RWPE2 (cell line): ENCODE measurements at regions not wholly inside any gene's neighbourhood (a gene's known extent, or its start where the extent isn't known, plus 50 kb on each side); places are given as distances from the start of the nearest gene placed in this dataset.

ENCODE experiments used
- ATAC-seq: fragments of 200-7000 bp; cut with Tn5 transposase; 3 replicates; pipeline ENCODE4 v1.9.1; 2021; ENCODE audit warnings: low read depth
- DNase-seq: peaks from one replicate; pipeline ENCODE4 v3.0.0-alpha.2; 2020; ENCODE audit warnings: low spot score
- H3K27ac ChIP-seq: fragments of 450-650 bp; 2 replicates; pipeline ENCODE4 v1.5.1; 2017; ENCODE audit warnings: mild to moderate bottlenecking; ENCODE audit not compliant: poor library complexity, severe bottlenecking
- H3K27me3 ChIP-seq: fragments of 250-450 bp; sonication (Bioruptor Pico); 2 replicates; pipeline ENCODE4 v1.5.1; 2021; ENCODE audit warnings: mild to moderate bottlenecking, moderate library complexity; ENCODE audit not compliant: insufficient read depth, poor library complexity, severe bottlenecking
- H3K36me3 ChIP-seq: fragments of 250-450 bp; sonication (Bioruptor Pico); 2 replicates; pipeline ENCODE4 v1.5.1; 2020; ENCODE audit warnings: low read depth, mild to moderate bottlenecking, moderate library complexity
- H3K4me1 ChIP-seq: fragments of 250-450 bp; sonication (Bioruptor Pico); 2 replicates; pipeline ENCODE4 v1.5.1; 2021; ENCODE audit warnings: mild to moderate bottlenecking, moderate library complexity; ENCODE audit not compliant: insufficient read depth, poor library complexity, severe bottlenecking
- H3K4me3 ChIP-seq: fragments of 250-450 bp; sonication (Bioruptor Pico); 2 replicates; pipeline ENCODE4 v1.5.1; 2021; ENCODE audit warnings: mild to moderate bottlenecking, moderate library complexity; ENCODE audit not compliant: severe bottlenecking
- H3K9me3 ChIP-seq: fragments of 250-450 bp; sonication (Bioruptor Pico); 2 replicates; pipeline ENCODE4 v1.5.1; 2021; ENCODE audit warnings: mild to moderate bottlenecking, moderate library complexity; ENCODE audit not compliant: severe bottlenecking
- CTCF ChIP-seq: fragments of 450-650 bp; IDR thresholded peaks from one replicate; pipeline ENCODE4 v1.5.1; 2017; ENCODE audit warnings: mild to moderate bottlenecking, moderate library complexity; ENCODE audit not compliant: poor library complexity, severe bottlenecking

GRCh38 chr2:199136681-199137080 is 321.1 kb downstream of the SATB2 start:
- TF ChIP-seq CTCF: no peak
- ATAC-seq (peak; percentile 73; the same call in 2 of the 3 replicates), DNase-seq (peak; percentile 52)
- no peak overlapping the region for H3K27ac ChIP-seq
- no peaks in the 10 kb centered on the region for H3K4me1 ChIP-seq
- no peaks in the 10 kb centered on the region for H3K9me3 ChIP-seq
- H3K27me3 ChIP-seq: no peaks in the 10 kb centered on the region
- no peak overlapping the region for H3K4me3 ChIP-seq
- H3K36me3 ChIP-seq: no peaks in the 10 kb centered on the region

- H3K27ac ChIP-seq: no peak overlapping the region
- no peaks in the 10 kb centered on the region for H3K9me3 ChIP-seq
- DNase-seq: no peak
- no peaks in the 10 kb centered on the region for H3K27me3 ChIP-seq
- H3K4me1 ChIP-seq: no peaks in the 10 kb centered on the region
- no peak for ATAC-seq
- no peaks in the 10 kb centered on the region for H3K36me3 ChIP-seq
- H3K4me3 ChIP-seq: no peak overlapping the region
- no peak for TF ChIP-seq CTCF
These were observed 321.5 kb downstream of the SATB2 start for GRCh38 chr2:199136242-199136641.

DNA sequence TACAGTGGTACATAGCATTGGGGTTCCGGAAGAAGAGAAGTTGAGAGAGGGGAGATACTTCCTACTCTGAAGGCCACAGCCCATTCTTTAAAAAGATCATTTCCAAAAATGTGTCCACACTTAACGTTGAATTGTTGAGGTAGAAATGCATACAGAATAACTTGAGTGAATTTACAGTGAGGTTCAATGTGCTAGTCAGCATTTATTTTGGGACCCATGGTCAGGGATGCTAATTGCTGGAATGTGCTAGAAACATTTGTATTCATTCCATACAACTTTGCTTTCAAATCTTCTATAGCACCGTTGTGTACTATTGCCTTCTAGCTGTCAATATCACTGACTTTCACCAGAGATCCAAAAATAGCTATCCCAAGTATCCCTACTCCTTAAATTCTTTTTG is 325.9 kb downstream of the SATB2 start:
- Histone ChIP-seq H3K9me3 (no peaks in the 10 kb centered on the region), H3K27me3 (no peaks in the 10 kb centered on the region), H3K4me1 (no peaks in the 10 kb centered on the region), H3K4me3 (no peak overlapping the region), H3K27ac (no peak overlapping the region), H3K36me3 (no peaks in the 10 kb centered on the region)
- TF ChIP-seq CTCF: no peak
- DNase-seq (no peak), ATAC-seq (no peak)

GRCh38 chr2:199131136-199131655 is 326.5 kb downstream of the SATB2 start:
- Histone ChIP-seq H3K4me1 (no peaks in the 10 kb centered on the region), H3K9me3 (no peaks in the 10 kb centered on the region), H3K27ac (no peak overlapping the region), H3K36me3 (no peaks in the 10 kb centered on the region), H3K4me3 (no peak overlapping the region), H3K27me3 (no peaks in the 10 kb centered on the region)
- TF ChIP-seq CTCF: no peak
- no peak for ATAC-seq
- no peak for DNase-seq

DNA sequence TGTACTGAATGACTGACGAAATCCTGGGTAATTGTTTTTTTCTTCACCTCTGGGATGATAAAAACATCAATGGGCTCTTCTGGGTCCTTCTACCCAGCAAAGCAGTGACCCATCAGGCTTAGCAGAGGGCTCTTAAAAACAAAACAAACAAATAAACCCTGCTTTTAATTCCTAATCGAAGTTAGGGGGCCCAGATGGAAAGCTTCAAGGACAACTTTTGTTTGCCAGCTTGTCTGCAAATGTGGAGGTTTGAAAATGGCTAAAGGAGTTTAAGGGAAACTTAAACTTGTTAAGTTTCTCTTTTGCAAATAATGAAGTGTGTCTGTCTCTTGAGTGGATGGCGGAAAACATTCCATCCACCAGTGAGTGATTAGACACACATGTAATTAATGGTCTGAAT is 327.2 kb downstream of the SATB2 start:
- ATAC-seq: no peak
- TF ChIP-seq CTCF: no peak
- Histone ChIP-seq H3K27me3 (no peaks in the 10 kb centered on the region), H3K27ac (no peak overlapping the region), H3K36me3 (no peaks in the 10 kb centered on the region), H3K4me3 (no peak overlapping the region), H3K9me3 (no peaks in the 10 kb centered on the region), H3K4me1 (no peaks in the 10 kb centered on the region)
- no peak for DNase-seq
